T1000 (cell line): ENCODE measurements at regions not wholly inside any gene's neighbourhood (a gene's known extent, or its start where the extent isn't known, plus 50 kb on each side); places are given as distances from the start of the nearest gene placed in this dataset.

ENCODE experiments used
- DNase-seq: peaks from one replicate; lab custom pipeline; 2025; ENCODE audit warnings: mixed read lengths; lab: John Stamatoyannopoulos, UW

- DNase-seq: no peak
These were observed 254.3 kb downstream of the TLE3 start for GRCh38 chr15:69843276-69843899.

GRCh38 chr15:69843900-69844304, 253.8 kb downstream of the TLE3 start:
- no peak for DNase-seq

- DNase-seq: no peak
These were observed 252.6 kb downstream of the TLE3 start for GRCh38 chr15:69845159-69845558.

- no peak for DNase-seq
These were observed 250.1 kb downstream of the TLE3 start for GRCh38 chr15:69847625-69848024.

- no peak for DNase-seq
These were observed 249.6 kb downstream of the TLE3 start for GRCh38 chr15:69848096-69848495.

GRCh38 chr15:69848551-69849231, 249.0 kb downstream of the TLE3 start:
- peak; percentile 39 for DNase-seq

- DNase-seq: no peak
These were observed 248.5 kb downstream of the TLE3 start for GRCh38 chr15:69849232-69849610.

- DNase-seq: no peak
These were observed 245.2 kb downstream of the TLE3 start for GRCh38 chr15:69852482-69852881.

- no peak for DNase-seq
These were observed 244.8 kb downstream of the TLE3 start for GRCh38 chr15:69852916-69853315.

GRCh38 chr15:69853544-69853951, 244.2 kb downstream of the TLE3 start:
- DNase-seq: peak; percentile 52

GRCh38 chr15:69854001-69854400, 243.7 kb downstream of the TLE3 start:
- DNase-seq: no peak

- DNase-seq: no peak
These were observed 243.1 kb downstream of the TLE3 start for GRCh38 chr15:69854521-69855181.

- no peak for DNase-seq
These were observed 242.3 kb downstream of the TLE3 start for GRCh38 chr15:69855258-69856000.

GRCh38 chr15:69857250-69857649, 240.5 kb downstream of the TLE3 start:
- no peak for DNase-seq

GRCh38 chr15:69857686-69858391, 239.9 kb downstream of the TLE3 start:
- no peak for DNase-seq

GRCh38 chr15:69858456-69858855, 239.3 kb downstream of the TLE3 start:
- no peak for DNase-seq

- DNase-seq: no peak
These were observed 237.9 kb downstream of the TLE3 start for GRCh38 chr15:69859866-69860265.

- DNase-seq: no peak
These were observed 237.4 kb downstream of the TLE3 start for GRCh38 chr15:69860321-69860720.

GRCh38 chr15:69860921-69861320, 236.8 kb downstream of the TLE3 start:
- DNase-seq: no peak

GRCh38 chr15:69861331-69862171, 236.2 kb downstream of the TLE3 start:
- DNase-seq: no peak

- DNase-seq: no peak
These were observed 235.2 kb downstream of the TLE3 start for GRCh38 chr15:69862540-69862939.
